ENCODE measurements at regions not wholly inside any gene's neighbourhood (a gene's known extent, or its start where the extent isn't known, plus 50 kb on each side); places are given as distances from the start of the nearest gene placed in this dataset.

DNA sequence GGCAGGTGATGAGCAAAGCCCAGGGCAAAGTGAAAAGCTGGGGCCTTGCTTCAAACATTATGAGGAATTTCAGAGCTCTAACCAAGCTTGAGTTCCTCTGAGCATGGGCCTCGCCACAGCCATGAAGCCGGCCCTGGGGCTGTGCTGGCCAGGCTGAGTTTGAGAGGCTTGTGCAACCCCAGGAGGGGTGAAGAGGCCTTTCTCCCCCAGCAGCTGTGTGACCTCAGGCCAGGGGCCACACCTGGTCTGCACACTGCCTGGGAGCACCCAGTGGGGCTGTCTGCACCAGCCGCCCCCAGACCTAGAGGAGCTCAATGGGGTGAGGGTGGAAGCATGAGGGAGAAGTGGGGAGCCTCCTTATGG, 204.9 kb upstream of the C14orf180 start:
- TF ChIP-seq ZNF384 (IDR thresholded peaks at IDR 0.05) (no peak), NFRKB (IDR thresholded peaks at IDR 0.05) (no peak), SUZ12 (IDR thresholded peaks at IDR 0.05) (no peak), ARNT (IDR thresholded peaks at IDR 0.05) (no peak), BHLHE40 (IDR thresholded peaks at IDR 0.05; ENCODE audit: borderline replicate concordance) (no peak), SP1 (IDR thresholded peaks at IDR 0.05) (no peak), ELF4 (IDR thresholded peaks at IDR 0.05) (no peak), FOXA1 (IDR thresholded peaks at IDR 0.05) (no peak)

All from HEK293T (cell line).